ACHN (cell line): ENCODE measurements at regions not wholly inside any gene's neighbourhood (a gene's known extent, or its start where the extent isn't known, plus 50 kb on each side); places are given as distances from the start of the nearest gene placed in this dataset.
"Not testable (repeated sequence)": the region's sequence is repeated elsewhere in the genome, so short reads cannot be mapped to it uniquely, and the experiment has no call there.

Experiments
- DNase-seq: peaks from one replicate; pipeline ENCODE4 v3.0.0-alpha.2; 2015
- in situ Hi-C: cut with HindIII; loops from 2 replicates; pipeline ENCODE4 v1.10.0; 2017; ENCODE audit warnings: low sequenced_read_pairs, low pct_ligation_motif_present, low pct_unique_long_range_greater_than_20kb

GRCh38 chrX:101823236-101823635, 108.6 kb downstream of the ZMAT1 start:
- in situ Hi-C loops = no loop called here
- no peak for DNase-seq

DNA sequence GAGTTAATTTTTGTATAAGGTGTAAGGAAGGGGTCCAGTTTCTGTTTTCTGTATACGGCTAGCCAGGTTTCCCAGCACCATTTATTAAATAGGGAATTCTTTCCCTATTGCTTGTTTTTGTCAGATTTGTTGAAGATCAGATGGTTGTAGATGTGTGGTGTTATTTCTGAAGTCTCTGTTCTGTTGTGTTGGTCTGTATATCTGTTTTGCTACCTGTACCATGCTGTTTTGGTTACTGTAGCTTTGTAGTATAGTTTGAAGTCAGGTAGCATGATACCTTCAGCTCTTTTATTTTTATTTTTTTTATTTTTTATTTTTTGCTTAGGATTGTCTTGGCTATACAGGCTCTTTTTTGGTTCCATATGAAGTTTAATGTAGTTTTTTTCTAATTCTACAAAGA, 114.1 kb downstream of the ZMAT1 start:
- in situ Hi-C loops, DNase-seq: not testable (repeated sequence)

DNA sequence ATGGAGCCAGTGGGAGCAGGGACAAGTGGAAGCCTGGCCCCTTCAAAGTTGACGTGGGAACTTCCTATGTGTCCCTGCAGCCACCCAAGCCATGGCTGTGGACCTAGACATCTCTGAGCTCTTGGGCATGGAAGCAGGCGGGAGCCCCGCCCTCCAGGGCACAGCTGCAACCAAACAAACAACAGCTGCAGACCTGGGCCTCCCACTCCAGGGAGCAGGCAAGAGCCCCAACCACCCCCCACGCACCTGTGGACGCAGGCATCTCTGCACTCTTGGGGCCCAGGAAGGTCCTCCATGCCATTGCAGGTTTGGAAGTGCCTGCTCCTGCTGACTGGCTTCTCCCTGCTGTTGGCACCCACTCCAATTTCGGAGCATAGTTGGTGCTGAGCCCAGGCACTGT, 118.6 kb downstream of the ZMAT1 start:
- in situ Hi-C loops = no loop called here
- no peak for DNase-seq

GRCh38 chrX:101803451-101803850, 128.4 kb downstream of the ZMAT1 start:
- in situ Hi-C loops = no loop called here
- DNase-seq = peak; percentile 15

GRCh38 chrX:101799387-101799786, 132.4 kb downstream of the ZMAT1 start:
- in situ Hi-C loops = no loop called here
- DNase-seq = peak; percentile 83

- in situ Hi-C loops = no loop called here
- DNase-seq = no peak
Observed at GRCh38 chrX:101787934-101788333, 128.3 kb upstream of the ARMCX2 start.

DNA sequence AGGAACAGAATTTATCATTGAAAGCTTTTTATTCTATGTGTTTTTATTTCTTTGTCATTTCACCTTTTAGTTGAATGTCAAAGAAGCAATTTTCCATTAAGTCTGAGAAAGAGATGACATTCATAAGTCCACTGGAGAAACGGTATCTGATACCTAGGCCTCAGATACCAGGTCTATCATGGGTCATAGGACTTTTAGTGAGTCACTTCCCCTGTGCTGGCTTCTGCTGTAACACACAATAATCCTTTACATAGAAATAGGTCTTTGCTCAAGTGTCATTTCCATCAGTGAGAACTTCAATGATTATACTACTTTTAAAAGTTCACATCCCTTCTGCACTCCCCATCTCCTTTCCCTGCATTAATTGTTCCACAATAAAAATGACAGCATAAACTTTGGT, 125.5 kb upstream of the ARMCX2 start:
- in situ Hi-C loops = no loop called here

GRCh38 chrX:101780421-101780820, 120.8 kb upstream of the ARMCX2 start:
- DNase-seq, in situ Hi-C loops: not testable (repeated sequence)

More for the DNA sequence above, 125.5 kb upstream of the ARMCX2 start:
- DNase-seq = peak; percentile 0

- in situ Hi-C loops = no loop called here
- DNase-seq = no peak
Observed at GRCh38 chrX:101774340-101774739, 114.7 kb upstream of the ARMCX2 start.

DNA sequence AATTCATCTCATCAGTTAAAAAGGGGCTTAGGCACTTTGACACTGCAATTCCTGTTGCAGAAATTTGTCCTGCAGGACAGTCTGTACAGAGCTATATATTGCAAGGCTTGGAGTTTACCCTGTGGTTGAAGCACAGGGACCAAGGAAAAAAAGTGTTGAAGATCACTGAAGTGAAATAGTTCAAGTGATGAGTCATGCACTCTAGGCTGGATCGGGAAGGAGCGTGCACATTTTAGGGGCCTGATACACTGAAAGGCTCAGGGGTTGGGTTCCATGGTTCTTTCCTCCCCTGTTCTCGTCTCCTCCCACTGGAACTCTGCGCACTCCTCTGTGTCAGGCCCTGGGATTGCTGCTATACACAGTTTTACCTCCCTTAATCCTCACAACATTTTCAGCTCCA, 104.9 kb upstream of the ARMCX2 start:
- in situ Hi-C loops = no loop called here
- peak; percentile 50 for DNase-seq

DNA sequence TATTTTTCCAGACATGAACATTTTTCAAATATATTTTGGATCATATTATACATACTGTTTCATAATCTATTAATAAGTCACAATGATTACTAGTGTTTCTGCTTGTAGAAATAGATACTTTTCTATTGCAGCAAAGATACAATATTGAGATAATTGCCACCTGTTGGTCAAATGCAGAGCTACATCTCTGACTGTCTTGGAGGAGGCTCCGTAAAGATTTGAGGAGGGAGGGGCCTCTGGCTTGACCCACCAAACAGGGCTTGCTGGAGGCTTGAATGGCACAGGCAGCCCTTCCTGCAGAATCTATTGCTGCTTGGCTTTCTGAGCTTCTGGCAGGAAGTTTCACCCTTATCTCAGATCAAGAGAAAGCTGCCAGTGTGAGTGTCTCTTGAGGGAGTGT, 99.3 kb upstream of the ARMCX2 start:
- in situ Hi-C loops = no loop called here

GRCh38 chrX:101750744-101751143, 91.1 kb upstream of the ARMCX2 start:
- DNase-seq = no peak
- in situ Hi-C loops = no loop called here

More for the DNA sequence above, 99.3 kb upstream of the ARMCX2 start:
- DNase-seq = peak; percentile 57

GRCh38 chrX:101749436-101749835, 89.8 kb upstream of the ARMCX2 start:
- in situ Hi-C loops = no loop called here

DNA sequence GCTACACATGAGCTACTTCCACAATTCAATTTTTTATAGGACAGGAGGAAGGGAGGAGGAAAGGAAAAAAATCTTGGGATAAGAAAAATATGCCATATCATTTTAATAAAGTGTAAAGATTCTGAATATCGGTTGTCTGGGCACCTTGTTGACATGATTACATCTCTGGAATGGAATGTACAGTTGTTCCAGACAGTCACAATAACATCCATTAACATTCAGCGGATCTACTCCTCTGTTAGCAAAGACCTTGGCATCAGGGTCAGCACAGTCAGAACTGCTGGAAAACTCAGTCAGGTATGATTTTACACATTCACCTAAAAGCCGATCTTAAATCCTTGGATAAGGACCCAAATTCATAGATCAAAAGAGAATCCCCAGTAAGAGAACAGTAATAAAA, 85.4 kb upstream of the ARMCX2 start:
- in situ Hi-C loops = no loop called here
- no peak for DNase-seq

More at GRCh38 chrX:101749436-101749835, 89.8 kb upstream of the ARMCX2 start:
- no peak for DNase-seq

- DNase-seq = no peak
- in situ Hi-C loops = no loop called here
Observed at GRCh38 chrX:101744085-101744484, 84.4 kb upstream of the ARMCX2 start.

- in situ Hi-C loops = no loop called here
- no peak for DNase-seq
Observed at GRCh38 chrX:101740642-101741041, 81.0 kb upstream of the ARMCX2 start.

DNA sequence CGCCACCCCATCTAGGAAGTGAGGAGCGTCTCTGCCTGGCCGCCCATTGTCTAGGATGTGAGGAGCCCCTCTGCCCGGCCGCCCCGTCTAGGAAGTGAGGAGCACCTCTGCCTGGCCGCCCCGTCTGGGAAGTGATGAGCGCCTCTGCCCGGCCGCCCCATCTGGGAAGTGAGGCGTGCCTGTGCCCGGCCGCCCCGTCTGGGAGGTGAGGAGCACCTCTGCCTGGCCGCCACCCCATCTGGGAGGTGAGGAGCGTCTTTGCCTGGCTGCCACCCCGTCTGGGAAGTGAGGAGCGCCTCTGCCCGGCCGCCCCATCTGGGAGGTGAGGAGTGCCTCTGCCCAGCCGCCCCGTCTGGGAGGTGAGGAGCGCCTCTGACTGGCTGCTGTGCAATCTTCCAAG, 79.2 kb upstream of the ARMCX2 start:
- DNase-seq, in situ Hi-C loops: not testable (repeated sequence)

- in situ Hi-C loops, DNase-seq: not testable (repeated sequence)
Observed at GRCh38 chrX:101738411-101738810, 78.8 kb upstream of the ARMCX2 start.

GRCh38 chrX:101736651-101737050, 77.0 kb upstream of the ARMCX2 start:
- DNase-seq = no peak
- in situ Hi-C loops = no loop called here

GRCh38 chrX:101732870-101733269, 73.2 kb upstream of the ARMCX2 start:
- DNase-seq = no peak

DNA sequence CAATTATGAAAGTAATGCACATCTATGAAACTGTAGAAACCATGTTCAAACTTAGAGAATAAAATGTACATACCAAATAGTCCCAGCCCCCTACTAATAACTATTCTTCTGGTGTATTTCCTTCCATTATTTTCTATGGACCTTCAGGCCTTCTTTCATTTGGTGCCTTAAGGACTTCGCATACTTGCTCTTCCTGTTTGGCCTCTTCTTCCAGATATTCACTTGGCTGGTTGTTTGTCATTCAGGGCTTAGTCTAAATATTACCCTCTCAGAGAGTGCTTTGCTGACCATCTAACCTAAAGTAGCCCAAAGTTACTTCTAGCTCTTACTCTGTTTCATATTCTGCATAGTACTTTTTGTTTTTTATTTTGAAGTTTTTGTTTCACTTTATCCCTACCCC, 70.3 kb upstream of the ARMCX2 start:
- in situ Hi-C loops = no loop called here

More at GRCh38 chrX:101732870-101733269, 73.2 kb upstream of the ARMCX2 start:
- in situ Hi-C loops = no loop called here

More for the DNA sequence above, 70.3 kb upstream of the ARMCX2 start:
- no peak for DNase-seq
